CD1c-positive myeloid dendritic cell (primary cell): ENCODE measurements at regions not wholly inside any gene's neighbourhood (a gene's known extent, or its start where the extent isn't known, plus 50 kb on each side); places are given as distances from the start of the nearest gene placed in this dataset.
"Not testable (repeated sequence)": the region's sequence is repeated elsewhere in the genome, so short reads cannot be mapped to it uniquely, and the experiment has no call there.

Source experiments
- DNase-seq: peaks from one replicate; pipeline ENCODE4 v3.0.0-alpha.2; 2016; ENCODE audit errors: extremely low spot score

GRCh38 chr17:83159204-83160049, 80.0 kb downstream of the METRNL start:
- DNase-seq = no peak

GRCh38 chr17:83160443-83161297, 81.3 kb downstream of the METRNL start:
- no peak for DNase-seq

GRCh38 chr17:83161298-83162034, 82.1 kb downstream of the METRNL start:
- DNase-seq = no peak

- no peak for DNase-seq
These were observed 82.8 kb downstream of the METRNL start for GRCh38 chr17:83162035-83162745.

- no peak for DNase-seq
These were observed 85.1 kb downstream of the METRNL start for GRCh38 chr17:83164490-83164889.

GRCh38 chr17:83170571-83171260, 91.3 kb downstream of the METRNL start:
- DNase-seq = no peak

GRCh38 chr17:83171661-83172060, 92.3 kb downstream of the METRNL start:
- no peak for DNase-seq

- DNase-seq = not testable (repeated sequence)
These were observed 92.7 kb downstream of the METRNL start for GRCh38 chr17:83172099-83172498.

GRCh38 chr17:83172646-83173045, 93.2 kb downstream of the METRNL start:
- DNase-seq = not testable (repeated sequence)

GRCh38 chr17:83173180-83173913, 93.9 kb downstream of the METRNL start:
- not testable (repeated sequence) for DNase-seq

- DNase-seq = no peak
These were observed 94.5 kb downstream of the METRNL start for GRCh38 chr17:83173914-83174361.

GRCh38 chr17:83174362-83175118, 95.1 kb downstream of the METRNL start:
- DNase-seq = no peak

GRCh38 chr17:83175119-83175821, 95.9 kb downstream of the METRNL start:
- no peak for DNase-seq

GRCh38 chr17:83175822-83176622, 96.6 kb downstream of the METRNL start:
- DNase-seq = no peak

- DNase-seq = no peak
These were observed 97.5 kb downstream of the METRNL start for GRCh38 chr17:83176623-83177583.
